Fibroblast of villous mesenchyme (primary cell): ENCODE measurements at regions not wholly inside any gene's neighbourhood (a gene's known extent, or its start where the extent isn't known, plus 50 kb on each side); places are given as distances from the start of the nearest gene placed in this dataset.
"Not testable (repeated sequence)": the region's sequence is repeated elsewhere in the genome, so short reads cannot be mapped to it uniquely, and the experiment has no call there.

Experiments used
- DNase-seq: peaks from one replicate; pipeline ENCODE4 v3.0.0-alpha.2; 2010; ENCODE audit warnings: low read depth
- H3K4me3 ChIP-seq: 2 replicates; pipeline ENCODE4 v1.5.1; 2011; ENCODE audit warnings: low read depth, mild to moderate bottlenecking, low read length
- TF ChIP-seq, protein P1 (sequence below): IDR thresholded peaks from 2 replicates; pipeline ENCODE4 v1.5.1; 2012; ENCODE audit warnings: low read depth, mild to moderate bottlenecking, low read length; ENCODE audit not compliant: insufficient read depth

DNA sequence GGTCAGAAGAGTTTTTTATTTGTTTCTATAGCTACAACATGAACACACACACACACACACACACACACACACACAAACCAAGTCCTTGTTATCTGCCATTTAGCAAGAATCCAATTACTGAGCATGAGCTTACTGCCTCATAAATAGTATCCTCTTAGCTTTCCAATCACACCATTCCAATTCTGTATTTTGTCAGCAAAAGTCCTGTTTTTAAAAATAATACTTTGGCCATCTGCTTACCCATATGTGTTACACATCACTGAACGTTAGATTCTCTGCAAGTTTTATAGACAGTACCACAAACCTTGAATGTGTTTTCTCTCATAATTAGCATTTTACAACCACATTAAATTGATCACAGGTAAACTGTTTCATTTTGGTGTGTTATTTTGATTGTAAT lies 1905.4 kb upstream of the FLRT2 start:
- DNase-seq = peak; percentile 41
- TF ChIP-seq, protein P1, sequence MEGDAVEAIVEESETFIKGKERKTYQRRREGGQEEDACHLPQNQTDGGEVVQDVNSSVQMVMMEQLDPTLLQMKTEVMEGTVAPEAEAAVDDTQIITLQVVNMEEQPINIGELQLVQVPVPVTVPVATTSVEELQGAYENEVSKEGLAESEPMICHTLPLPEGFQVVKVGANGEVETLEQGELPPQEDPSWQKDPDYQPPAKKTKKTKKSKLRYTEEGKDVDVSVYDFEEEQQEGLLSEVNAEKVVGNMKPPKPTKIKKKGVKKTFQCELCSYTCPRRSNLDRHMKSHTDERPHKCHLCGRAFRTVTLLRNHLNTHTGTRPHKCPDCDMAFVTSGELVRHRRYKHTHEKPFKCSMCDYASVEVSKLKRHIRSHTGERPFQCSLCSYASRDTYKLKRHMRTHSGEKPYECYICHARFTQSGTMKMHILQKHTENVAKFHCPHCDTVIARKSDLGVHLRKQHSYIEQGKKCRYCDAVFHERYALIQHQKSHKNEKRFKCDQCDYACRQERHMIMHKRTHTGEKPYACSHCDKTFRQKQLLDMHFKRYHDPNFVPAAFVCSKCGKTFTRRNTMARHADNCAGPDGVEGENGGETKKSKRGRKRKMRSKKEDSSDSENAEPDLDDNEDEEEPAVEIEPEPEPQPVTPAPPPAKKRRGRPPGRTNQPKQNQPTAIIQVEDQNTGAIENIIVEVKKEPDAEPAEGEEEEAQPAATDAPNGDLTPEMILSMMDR = no peak
- H3K4me3 ChIP-seq = no peak overlapping the region

DNA sequence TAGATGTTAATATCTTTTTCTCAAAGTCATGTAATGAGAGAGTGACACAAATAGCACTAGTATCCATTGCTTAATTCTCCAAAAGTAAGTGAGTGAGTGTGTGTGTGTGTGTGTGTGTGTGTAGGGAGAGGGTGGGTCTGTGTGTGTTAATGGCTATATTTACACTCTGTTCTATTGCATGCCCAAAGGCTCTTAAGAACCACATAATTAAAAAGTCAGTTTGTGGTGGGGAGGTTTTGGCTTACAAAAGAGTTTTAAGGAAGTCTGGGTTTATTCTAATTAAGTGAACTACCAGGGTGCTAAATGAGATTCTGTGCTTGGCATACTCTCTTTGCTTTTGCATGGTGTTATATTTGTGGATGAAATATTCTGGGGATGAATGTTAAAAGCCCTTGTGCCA lies 1897.6 kb upstream of the FLRT2 start:
- TF ChIP-seq, protein P1 = no peak
- DNase-seq = no peak
- H3K4me3 ChIP-seq = no peak overlapping the region

DNA sequence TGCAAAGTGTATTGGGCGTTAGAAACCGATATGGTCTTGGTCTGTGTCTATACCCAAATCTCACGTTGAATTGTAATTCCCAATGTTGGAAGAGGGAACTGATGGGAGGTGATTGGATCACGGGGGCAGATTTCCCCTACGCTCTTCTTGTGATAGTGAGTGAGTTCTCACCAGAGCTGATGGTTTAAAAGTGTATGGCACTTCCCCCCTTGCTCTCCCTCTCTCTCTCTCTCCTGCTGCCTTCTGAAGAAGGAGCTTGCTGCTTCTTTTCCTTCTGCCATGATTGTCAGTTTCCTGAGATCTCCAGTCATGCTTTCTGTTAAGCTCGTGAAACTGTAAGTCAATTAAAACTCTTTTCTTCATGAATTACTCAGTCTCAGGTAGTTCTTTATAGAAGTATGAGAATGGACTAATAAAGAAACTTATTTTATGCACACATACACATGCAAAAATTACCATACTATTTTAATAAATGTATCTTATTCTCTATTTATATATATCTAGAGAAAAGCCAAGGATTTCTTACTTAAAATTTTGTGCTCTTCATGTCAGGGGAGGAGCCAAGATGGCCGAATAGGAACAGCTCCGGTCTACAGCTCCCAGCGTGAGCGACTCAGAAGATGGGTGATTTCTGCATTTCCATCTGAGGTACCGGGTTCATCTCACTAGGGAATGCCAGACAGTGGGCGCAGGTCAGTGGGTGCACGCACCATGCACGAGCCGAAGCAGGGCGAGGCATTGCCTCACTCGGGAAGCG lies 1891.0 kb upstream of the FLRT2 start:
- no peak overlapping the region for H3K4me3 ChIP-seq
- DNase-seq = no peak
- TF ChIP-seq, protein P1 = no peak

DNA sequence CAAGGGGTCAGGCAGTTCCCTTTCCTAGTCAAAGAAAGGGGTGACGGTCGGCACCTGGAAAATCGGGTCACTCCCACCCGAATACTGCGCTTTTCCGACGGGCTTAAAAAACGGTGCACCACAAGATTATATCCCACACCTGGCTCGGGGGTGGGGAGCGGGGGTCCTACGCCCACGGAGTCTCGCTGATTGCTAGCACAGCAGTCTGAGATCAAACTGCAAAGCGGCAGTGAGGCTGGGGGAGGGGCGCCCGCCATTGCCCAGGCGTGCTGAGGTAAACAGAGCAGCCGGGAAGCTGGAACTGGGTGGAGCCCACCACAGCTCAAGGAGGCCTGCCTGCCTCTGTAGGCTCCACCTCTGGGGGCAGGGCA lies 1890.5 kb upstream of the FLRT2 start:
- not testable (repeated sequence) for H3K4me3 ChIP-seq, DNase-seq

DNA sequence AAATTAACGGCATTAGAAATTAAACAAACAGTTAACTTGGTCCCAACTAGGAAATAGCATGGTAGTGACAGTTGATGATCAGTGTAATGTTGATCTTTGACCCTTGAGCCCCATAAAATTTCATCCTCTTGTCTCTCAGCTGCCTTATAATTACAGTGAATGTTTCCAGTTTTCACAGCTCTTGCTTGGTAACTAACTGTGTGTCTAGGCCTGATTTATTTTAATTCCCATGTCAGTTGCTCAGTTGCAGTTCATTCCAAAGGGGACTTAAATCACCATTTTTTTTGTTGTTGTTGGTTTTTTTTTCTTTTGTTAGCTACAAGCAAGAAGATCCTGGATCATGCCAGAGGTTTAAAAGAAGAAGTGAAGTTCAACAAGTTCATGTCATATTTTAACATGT lies 1883.7 kb upstream of the FLRT2 start:
- DNase-seq = peak; percentile 3
- TF ChIP-seq, protein P1 = no peak

DNA sequence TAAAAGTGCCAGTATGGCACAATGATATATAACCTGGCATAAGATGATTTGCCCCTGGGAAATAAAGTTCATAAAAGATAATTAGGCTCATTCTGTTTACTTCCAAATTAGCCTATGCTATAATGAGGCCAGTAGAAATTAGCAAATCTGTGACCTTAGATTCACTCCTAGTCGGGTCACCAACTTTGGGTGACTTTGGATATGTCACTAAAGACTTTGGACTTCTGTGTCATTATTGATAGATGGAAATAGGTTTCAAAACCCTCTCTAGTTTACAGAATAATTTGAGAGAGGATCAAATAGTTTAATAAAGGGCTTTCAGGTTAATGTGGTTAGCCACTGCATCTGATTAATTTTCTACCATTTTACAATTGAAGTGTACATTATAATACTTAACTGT lies 1869.3 kb upstream of the FLRT2 start:
- H3K4me3 ChIP-seq = no peak overlapping the region
- DNase-seq = no peak
- TF ChIP-seq, protein P1 = no peak

More for the DNA sequence above, 1883.7 kb upstream of the FLRT2 start:
- H3K4me3 ChIP-seq = no peak overlapping the region

DNA sequence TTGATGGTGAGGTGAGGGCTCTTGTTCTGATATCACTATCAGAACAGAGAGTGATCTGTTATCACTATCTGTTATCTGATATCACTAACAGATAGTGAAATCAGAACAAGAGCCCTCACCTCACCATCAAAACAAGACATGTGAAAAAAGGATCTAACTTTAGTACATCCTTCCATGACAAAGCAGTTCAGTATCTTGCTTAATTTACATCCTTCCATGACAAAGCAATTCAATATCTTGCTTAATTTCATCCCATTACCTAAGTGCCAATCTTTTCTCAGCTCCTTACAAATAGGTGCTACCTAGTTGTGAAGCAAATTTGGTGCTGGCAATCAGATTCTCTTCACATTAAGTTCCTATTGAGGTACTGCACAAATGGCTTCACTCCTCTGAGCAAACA lies 1865.6 kb upstream of the FLRT2 start:
- DNase-seq = no peak
- H3K4me3 ChIP-seq = no peak overlapping the region
- TF ChIP-seq, protein P1 = no peak
